ENCODE measurements at regions not wholly inside any gene's neighbourhood (a gene's known extent, or its start where the extent isn't known, plus 50 kb on each side); places are given as distances from the start of the nearest gene placed in this dataset.

DNA sequence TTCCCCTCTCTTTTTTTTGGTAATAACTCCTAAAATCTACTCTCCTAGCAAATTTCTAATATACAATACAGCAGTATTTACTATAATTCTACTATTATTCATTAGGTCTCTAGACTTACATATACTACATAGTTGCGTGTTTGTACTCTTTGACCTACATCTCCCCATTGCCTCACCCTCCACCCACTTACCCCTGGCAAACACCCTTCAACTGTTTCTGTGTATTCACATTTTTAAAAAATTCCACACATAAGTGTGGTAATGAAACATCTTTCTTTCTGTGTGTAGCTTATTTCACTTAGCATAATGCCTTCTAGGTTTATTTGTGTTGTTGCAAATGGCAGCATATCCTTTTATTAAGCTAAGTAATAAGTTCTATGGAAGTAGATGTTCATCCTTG lies 336.0 kb downstream of the CCDC85A start:
- no peak for DNase-seq
- no peaks in the 10 kb centered on the region for H3K9me3 ChIP-seq (ENCODE audit: low read length)
- H3K4me3 ChIP-seq (ENCODE audit: low read length), result no peak overlapping the region
- no peak overlapping the region for H2AFZ ChIP-seq (ENCODE audit: low read length)
- H3K4me2 ChIP-seq (ENCODE audit: low read depth, low read length, poor library complexity, severe bottlenecking), result no peak overlapping the region
- H3K27ac ChIP-seq (ENCODE audit: low read length), result no peak overlapping the region
- no peaks in the 10 kb centered on the region for H3K36me3 ChIP-seq (ENCODE audit: insufficient read depth, low read length)
- H4K20me1 ChIP-seq (ENCODE audit: insufficient read depth, low read depth, low read length), result no peaks in the 10 kb centered on the region
- no peaks in the 10 kb centered on the region for H3K79me2 ChIP-seq (ENCODE audit: low read length)
- no peaks in the 10 kb centered on the region for H3K4me1 ChIP-seq (ENCODE audit: low read length)
- H3K9ac ChIP-seq (ENCODE audit: low read length), result no peak overlapping the region
- no peaks in the 10 kb centered on the region for H3K27me3 ChIP-seq (ENCODE audit: low read length)
- no peaks in the 10 kb centered on the region for H3K9me2 ChIP-seq (replicated peaks; ENCODE audit: insufficient read depth, low read length)

DNA sequence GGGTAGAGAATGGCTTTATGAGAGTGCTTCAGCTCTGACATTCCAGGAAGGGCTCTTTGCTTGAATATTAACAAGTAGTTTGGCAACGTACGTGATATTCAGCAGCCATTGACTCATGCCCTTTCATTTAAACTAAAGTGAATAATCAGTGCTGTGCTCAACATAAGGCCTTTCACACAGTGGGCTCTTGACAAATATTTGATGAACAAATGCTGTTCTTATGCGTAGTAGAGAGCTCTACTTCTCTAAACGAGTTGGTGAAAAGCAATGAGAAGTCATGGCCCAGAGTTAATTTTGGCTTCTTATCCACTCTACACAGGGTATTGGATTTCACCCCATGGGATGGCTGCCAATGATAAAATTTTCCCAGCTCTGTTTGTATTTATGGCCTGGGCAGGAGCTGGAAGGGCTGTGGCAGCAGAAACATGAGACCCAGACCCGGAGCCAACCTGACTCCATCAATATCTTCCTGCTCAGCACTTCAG lies 338.9 kb downstream of the CCDC85A start:
- H3K27me3 ChIP-seq (ENCODE audit: low read length), result no peaks in the 10 kb centered on the region
- no peak overlapping the region for H3K9ac ChIP-seq (ENCODE audit: low read length)
- H3K27ac ChIP-seq (ENCODE audit: low read length), result no peak overlapping the region
- H3K4me3 ChIP-seq (ENCODE audit: low read length), result no peak overlapping the region
- H3K79me2 ChIP-seq (ENCODE audit: low read length), result no peaks in the 10 kb centered on the region
- H3K9me3 ChIP-seq (ENCODE audit: low read length), result no peaks in the 10 kb centered on the region
- no peaks in the 10 kb centered on the region for H3K36me3 ChIP-seq (ENCODE audit: insufficient read depth, low read length)
- no peak overlapping the region for H3K4me2 ChIP-seq (ENCODE audit: low read depth, low read length, poor library complexity, severe bottlenecking)
- no peak overlapping the region for H2AFZ ChIP-seq (ENCODE audit: low read length)
- no peaks in the 10 kb centered on the region for H3K4me1 ChIP-seq (ENCODE audit: low read length)
- no peak for DNase-seq
- H4K20me1 ChIP-seq (ENCODE audit: insufficient read depth, low read depth, low read length), result no peaks in the 10 kb centered on the region
- H3K9me2 ChIP-seq (replicated peaks; ENCODE audit: insufficient read depth, low read length), result peaks cover 3% of the 10 kb centered on the region; the same call in 1 of the 2 replicates

DNA sequence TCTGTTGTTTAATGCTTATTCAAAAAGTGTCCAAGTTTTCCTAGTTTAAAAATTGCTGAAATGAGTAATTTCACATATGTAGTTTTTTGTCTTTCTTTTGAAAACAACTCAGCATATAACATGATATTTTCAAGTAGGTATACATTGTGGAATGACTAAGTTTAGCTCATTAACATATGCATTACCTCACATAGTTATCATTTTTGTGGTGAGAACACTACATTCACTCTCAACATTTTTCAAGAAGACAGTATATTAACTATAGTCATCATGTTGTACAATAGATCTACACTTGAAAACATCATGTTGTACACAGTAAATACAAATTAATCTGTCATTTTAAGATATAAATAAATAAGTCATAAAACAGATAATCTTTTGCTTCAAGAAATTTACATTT lies 340.0 kb downstream of the CCDC85A start:
- no peak for DNase-seq
- Histone ChIP-seq H3K4me1 (ENCODE audit: low read length) (no peaks in the 10 kb centered on the region), H3K27ac (ENCODE audit: low read length) (no peak overlapping the region), H4K20me1 (ENCODE audit: insufficient read depth, low read depth, low read length) (no peaks in the 10 kb centered on the region), H3K9ac (ENCODE audit: low read length) (no peak overlapping the region), H2AFZ (ENCODE audit: low read length) (no peak overlapping the region), H3K4me3 (ENCODE audit: low read length) (no peak overlapping the region), H3K79me2 (ENCODE audit: low read length) (no peaks in the 10 kb centered on the region), H3K4me2 (ENCODE audit: low read depth, low read length, poor library complexity, severe bottlenecking) (no peak overlapping the region), H3K27me3 (ENCODE audit: low read length) (no peaks in the 10 kb centered on the region), H3K9me2 (replicated peaks; ENCODE audit: insufficient read depth, low read length) (peaks cover 3% of the 10 kb centered on the region; the same call in 1 of the 2 replicates), H3K9me3 (ENCODE audit: low read length) (no peaks in the 10 kb centered on the region), H3K36me3 (ENCODE audit: insufficient read depth, low read length) (no peaks in the 10 kb centered on the region)

DNA sequence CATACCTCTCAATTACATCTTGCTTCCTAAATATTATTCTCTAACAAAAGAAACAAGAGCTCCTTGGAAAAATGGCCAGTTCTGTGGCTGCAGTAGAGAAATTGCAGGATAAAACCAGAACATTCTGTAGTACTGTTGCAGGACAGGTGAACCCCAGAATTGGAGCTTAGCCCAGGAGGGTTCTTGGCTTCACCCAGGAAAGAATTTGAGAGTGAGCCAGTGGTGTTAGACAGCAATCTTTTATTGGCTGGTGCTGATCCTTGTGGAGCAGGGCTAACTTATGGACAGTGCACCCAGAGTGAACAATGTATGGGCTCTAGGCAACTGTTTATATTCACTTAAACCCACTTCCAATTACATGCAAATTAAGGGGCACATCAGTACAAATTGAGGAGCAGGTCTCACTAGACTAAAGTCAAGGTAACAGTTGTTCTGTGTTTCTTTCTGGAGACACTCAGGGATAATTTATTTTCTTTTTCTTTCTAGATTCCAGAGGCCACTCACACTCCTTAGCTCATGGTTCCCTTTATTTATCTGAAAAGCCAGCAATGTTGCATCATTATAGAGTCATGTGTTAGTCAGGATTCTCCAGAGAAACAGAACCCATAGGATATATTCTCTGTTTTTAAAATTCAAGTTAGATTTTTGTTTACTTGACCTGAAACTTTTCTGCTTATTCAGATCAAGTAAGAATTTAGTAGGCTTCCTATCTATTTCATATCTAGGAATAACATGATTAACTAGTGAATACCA lies 348.1 kb downstream of the CCDC85A start:
- DNase-seq, result no peak
- Histone ChIP-seq H4K20me1 (ENCODE audit: insufficient read depth, low read depth, low read length) (no peaks in the 10 kb centered on the region), H3K36me3 (ENCODE audit: insufficient read depth, low read length) (no peaks in the 10 kb centered on the region), H3K9ac (ENCODE audit: low read length) (no peak overlapping the region), H3K27me3 (ENCODE audit: low read length) (no peaks in the 10 kb centered on the region), H3K4me1 (ENCODE audit: low read length) (no peaks in the 10 kb centered on the region), H3K4me2 (ENCODE audit: low read depth, low read length, poor library complexity, severe bottlenecking) (no peak overlapping the region), H3K79me2 (ENCODE audit: low read length) (no peaks in the 10 kb centered on the region), H3K27ac (ENCODE audit: low read length) (no peak overlapping the region), H3K9me3 (ENCODE audit: low read length) (no peaks in the 10 kb centered on the region), H3K9me2 (replicated peaks; ENCODE audit: insufficient read depth, low read length) (no peaks in the 10 kb centered on the region), H3K4me3 (ENCODE audit: low read length) (no peak overlapping the region), H2AFZ (ENCODE audit: low read length) (no peak overlapping the region)

DNA sequence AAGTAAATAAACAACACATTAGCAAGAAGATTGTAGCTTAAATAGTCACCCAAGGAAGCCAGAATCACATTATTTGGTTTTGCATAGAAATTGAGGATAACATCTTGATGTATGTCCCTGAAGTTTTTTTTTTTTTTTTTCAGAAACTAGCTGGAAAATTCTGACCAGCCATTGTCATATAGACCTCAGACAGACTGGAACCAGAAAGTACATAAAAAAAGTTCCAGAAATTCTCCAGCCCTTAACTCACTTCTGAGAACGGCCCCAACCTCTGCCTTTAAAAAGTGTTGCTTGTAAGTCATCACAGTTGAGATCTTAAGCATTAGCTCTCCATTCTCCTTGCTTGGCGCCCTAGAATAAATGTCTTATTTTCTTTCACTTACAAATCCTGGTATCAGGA lies 350.5 kb downstream of the CCDC85A start:
- no peak overlapping the region for H2AFZ ChIP-seq (ENCODE audit: low read length)
- H4K20me1 ChIP-seq (ENCODE audit: insufficient read depth, low read depth, low read length), result no peaks in the 10 kb centered on the region
- no peak for DNase-seq
- H3K36me3 ChIP-seq (ENCODE audit: insufficient read depth, low read length), result no peaks in the 10 kb centered on the region
- no peaks in the 10 kb centered on the region for H3K27me3 ChIP-seq (ENCODE audit: low read length)
- H3K4me2 ChIP-seq (ENCODE audit: low read depth, low read length, poor library complexity, severe bottlenecking), result no peak overlapping the region
- 0 out of 2 replicates have a peak, but pooled peaks cover 4% of the 10 kb centered on the region for H3K9me3 ChIP-seq (ENCODE audit: low read length)
- no peaks in the 10 kb centered on the region for H3K9me2 ChIP-seq (replicated peaks; ENCODE audit: insufficient read depth, low read length)
- H3K79me2 ChIP-seq (ENCODE audit: low read length), result no peaks in the 10 kb centered on the region
- no peaks in the 10 kb centered on the region for H3K4me1 ChIP-seq (ENCODE audit: low read length)
- no peak overlapping the region for H3K9ac ChIP-seq (ENCODE audit: low read length)
- H3K27ac ChIP-seq (ENCODE audit: low read length), result no peak overlapping the region
- no peak overlapping the region for H3K4me3 ChIP-seq (ENCODE audit: low read length)

DNA sequence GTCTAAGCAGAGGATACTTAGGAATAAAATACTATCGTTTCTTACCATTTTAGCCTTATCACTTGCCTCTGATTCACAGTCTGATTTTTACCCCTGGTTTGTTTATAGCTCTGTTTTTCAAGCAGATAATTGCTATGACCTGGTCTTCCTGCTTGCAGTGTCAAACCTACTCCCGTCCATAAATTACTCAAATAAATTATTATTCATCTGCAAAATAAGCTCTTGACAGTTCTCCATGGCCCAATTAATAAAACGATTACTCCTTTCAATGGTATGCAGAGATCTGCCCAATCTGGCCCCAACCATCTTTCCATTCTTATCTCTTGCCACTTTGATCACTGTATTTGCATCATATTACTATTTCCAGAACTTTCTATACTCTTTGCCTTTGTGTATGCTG lies 354.0 kb downstream of the CCDC85A start:
- no peaks in the 10 kb centered on the region for H4K20me1 ChIP-seq (ENCODE audit: insufficient read depth, low read depth, low read length)
- H3K9me3 ChIP-seq (ENCODE audit: low read length), result peaks cover 6% of the 10 kb centered on the region; the same call in 1 of the 2 replicates
- H3K27me3 ChIP-seq (ENCODE audit: low read length), result no peaks in the 10 kb centered on the region
- no peak overlapping the region for H3K9ac ChIP-seq (ENCODE audit: low read length)
- no peaks in the 10 kb centered on the region for H3K79me2 ChIP-seq (ENCODE audit: low read length)
- no peak overlapping the region for H2AFZ ChIP-seq (ENCODE audit: low read length)
- DNase-seq, result no peak
- no peaks in the 10 kb centered on the region for H3K9me2 ChIP-seq (replicated peaks; ENCODE audit: insufficient read depth, low read length)
- no peaks in the 10 kb centered on the region for H3K36me3 ChIP-seq (ENCODE audit: insufficient read depth, low read length)
- H3K4me3 ChIP-seq (ENCODE audit: low read length), result no peak overlapping the region
- no peak overlapping the region for H3K27ac ChIP-seq (ENCODE audit: low read length)
- H3K4me2 ChIP-seq (ENCODE audit: low read depth, low read length, poor library complexity, severe bottlenecking), result no peak overlapping the region
- no peaks in the 10 kb centered on the region for H3K4me1 ChIP-seq (ENCODE audit: low read length)

DNA sequence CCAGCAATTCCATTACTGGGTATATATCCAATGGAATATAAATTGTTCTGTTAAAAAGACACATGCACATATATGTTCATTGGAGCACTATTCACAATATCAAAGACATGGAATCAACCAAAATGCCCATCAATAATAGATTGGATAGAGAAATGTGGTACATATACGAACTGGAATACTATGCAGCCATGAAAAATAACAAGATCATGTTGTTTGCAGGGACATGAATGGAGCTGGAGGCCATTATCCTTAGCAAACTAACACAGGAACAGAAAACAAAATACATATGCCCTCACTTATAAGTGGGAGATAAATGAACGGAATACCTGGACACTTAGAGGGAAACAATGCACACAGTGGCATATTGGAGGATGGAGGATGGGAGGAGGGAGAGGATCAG lies 355.8 kb downstream of the CCDC85A start:
- Histone ChIP-seq H3K4me2 (ENCODE audit: low read depth, low read length, poor library complexity, severe bottlenecking) (no peak overlapping the region), H3K9me2 (replicated peaks; ENCODE audit: insufficient read depth, low read length) (no peaks in the 10 kb centered on the region), H3K36me3 (ENCODE audit: insufficient read depth, low read length) (no peaks in the 10 kb centered on the region), H3K4me3 (ENCODE audit: low read length) (no peak overlapping the region), H3K27ac (ENCODE audit: low read length) (no peak overlapping the region), H3K27me3 (ENCODE audit: low read length) (no peaks in the 10 kb centered on the region), H3K9me3 (ENCODE audit: low read length) (peaks cover 6% of the 10 kb centered on the region; the same call in 1 of the 2 replicates), H3K79me2 (ENCODE audit: low read length) (no peaks in the 10 kb centered on the region), H3K4me1 (ENCODE audit: low read length) (no peaks in the 10 kb centered on the region), H3K9ac (ENCODE audit: low read length) (no peak overlapping the region), H2AFZ (ENCODE audit: low read length) (no peak overlapping the region), H4K20me1 (ENCODE audit: insufficient read depth, low read depth, low read length) (no peaks in the 10 kb centered on the region)
- DNase-seq, result no peak

DNA sequence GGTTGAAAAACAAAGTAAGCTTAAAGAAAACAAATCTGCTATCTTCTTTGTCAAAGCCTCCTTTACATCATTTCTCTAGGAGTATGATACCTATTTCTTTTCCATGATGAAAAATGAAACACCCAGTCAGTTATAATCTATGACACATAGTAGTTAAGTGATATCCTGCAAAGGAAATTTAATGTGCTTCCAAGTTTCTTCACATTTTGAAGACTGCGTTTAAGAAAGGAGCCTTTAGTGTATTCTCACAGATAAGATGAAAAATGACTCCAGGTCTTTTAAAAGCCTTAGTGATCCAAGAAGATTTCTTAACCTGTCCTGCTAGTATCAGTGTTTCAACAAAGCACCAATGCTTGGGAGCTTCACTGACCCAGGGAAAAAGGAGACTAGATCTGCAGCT lies 356.7 kb downstream of the CCDC85A start:
- no peak for DNase-seq
- no peaks in the 10 kb centered on the region for H3K27me3 ChIP-seq (ENCODE audit: low read length)
- no peaks in the 10 kb centered on the region for H4K20me1 ChIP-seq (ENCODE audit: insufficient read depth, low read depth, low read length)
- H3K4me2 ChIP-seq (ENCODE audit: low read depth, low read length, poor library complexity, severe bottlenecking), result no peak overlapping the region
- H3K36me3 ChIP-seq (ENCODE audit: insufficient read depth, low read length), result no peaks in the 10 kb centered on the region
- H3K9ac ChIP-seq (ENCODE audit: low read length), result no peak overlapping the region
- H2AFZ ChIP-seq (ENCODE audit: low read length), result no peak overlapping the region
- H3K9me2 ChIP-seq (replicated peaks; ENCODE audit: insufficient read depth, low read length), result no peaks in the 10 kb centered on the region
- H3K27ac ChIP-seq (ENCODE audit: low read length), result no peak overlapping the region
- H3K4me1 ChIP-seq (ENCODE audit: low read length), result no peaks in the 10 kb centered on the region
- no peak overlapping the region for H3K4me3 ChIP-seq (ENCODE audit: low read length)
- H3K9me3 ChIP-seq (ENCODE audit: low read length), result peaks cover 6% of the 10 kb centered on the region; the same call in 1 of the 2 replicates
- H3K79me2 ChIP-seq (ENCODE audit: low read length), result no peaks in the 10 kb centered on the region

All from Karpas-422 (cell line).